ENCODE measurements at regions not wholly inside any gene's neighbourhood (a gene's known extent, or its start where the extent isn't known, plus 50 kb on each side); places are given as distances from the start of the nearest gene placed in this dataset.

DNA sequence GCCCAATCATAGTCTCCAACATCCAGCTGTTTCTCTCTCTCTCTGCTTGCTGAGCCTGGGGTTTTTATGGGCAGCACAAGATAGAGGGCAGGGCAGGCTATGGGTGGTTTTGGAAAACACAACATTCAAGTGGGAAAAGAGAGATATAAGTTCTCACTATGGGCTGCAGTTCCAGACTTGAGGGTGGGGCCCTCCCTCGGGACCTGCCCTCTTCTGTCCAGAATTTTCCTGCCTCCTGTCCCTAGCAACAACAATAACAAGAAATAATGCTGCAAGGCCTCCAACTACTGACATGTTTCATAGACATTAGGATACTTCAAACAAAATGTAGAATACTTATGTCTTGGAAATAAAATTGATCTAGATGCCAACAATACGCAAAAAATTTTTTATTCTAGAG, 107.8 kb downstream of the C18orf54 start:
- TF ChIP-seq, protein P1, sequence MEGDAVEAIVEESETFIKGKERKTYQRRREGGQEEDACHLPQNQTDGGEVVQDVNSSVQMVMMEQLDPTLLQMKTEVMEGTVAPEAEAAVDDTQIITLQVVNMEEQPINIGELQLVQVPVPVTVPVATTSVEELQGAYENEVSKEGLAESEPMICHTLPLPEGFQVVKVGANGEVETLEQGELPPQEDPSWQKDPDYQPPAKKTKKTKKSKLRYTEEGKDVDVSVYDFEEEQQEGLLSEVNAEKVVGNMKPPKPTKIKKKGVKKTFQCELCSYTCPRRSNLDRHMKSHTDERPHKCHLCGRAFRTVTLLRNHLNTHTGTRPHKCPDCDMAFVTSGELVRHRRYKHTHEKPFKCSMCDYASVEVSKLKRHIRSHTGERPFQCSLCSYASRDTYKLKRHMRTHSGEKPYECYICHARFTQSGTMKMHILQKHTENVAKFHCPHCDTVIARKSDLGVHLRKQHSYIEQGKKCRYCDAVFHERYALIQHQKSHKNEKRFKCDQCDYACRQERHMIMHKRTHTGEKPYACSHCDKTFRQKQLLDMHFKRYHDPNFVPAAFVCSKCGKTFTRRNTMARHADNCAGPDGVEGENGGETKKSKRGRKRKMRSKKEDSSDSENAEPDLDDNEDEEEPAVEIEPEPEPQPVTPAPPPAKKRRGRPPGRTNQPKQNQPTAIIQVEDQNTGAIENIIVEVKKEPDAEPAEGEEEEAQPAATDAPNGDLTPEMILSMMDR (IDR thresholded peaks at IDR 0.05) = no peak
- TF ChIP-seq ZFX (IDR thresholded peaks at IDR 0.05; ENCODE audit: borderline replicate concordance) = no peak
